ENCODE measurements at regions not wholly inside any gene's neighbourhood (a gene's known extent, or its start where the extent isn't known, plus 50 kb on each side); places are given as distances from the start of the nearest gene placed in this dataset.
"Not testable (repeated sequence)": the region's sequence is repeated elsewhere in the genome, so short reads cannot be mapped to it uniquely, and the experiment has no call there.

DNA sequence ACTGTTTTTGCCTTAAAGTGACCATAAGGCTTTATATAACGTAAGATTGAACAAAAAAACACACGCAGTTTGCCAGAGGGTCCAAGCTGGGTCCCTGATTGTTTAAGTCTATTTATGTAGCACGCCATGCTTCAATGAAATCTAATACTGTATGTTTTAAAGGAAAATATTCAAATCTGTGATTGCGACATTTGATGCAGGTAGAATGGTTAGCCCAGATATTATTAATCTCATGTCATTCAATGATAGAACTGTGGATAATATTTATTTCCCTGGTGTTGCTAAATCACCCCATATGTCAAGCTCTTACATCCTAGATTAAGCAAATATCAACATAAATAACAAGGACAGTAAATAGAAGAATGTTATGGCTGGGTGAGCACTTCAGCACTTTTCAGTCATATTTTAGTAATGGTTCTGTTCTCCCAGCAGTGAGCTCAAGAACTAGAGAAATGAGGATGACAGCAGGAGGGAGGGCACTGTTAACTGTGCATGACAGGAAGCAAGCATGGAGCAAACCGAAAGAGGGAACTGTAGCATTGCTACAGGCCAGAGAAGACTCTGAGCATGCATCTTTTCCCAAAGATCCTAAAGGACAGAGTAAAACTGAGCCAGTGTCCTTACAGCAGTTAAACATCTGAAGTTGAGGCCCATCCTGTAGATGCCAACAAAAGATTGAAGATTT lies 465.7 kb upstream of the MGAT4C start:
- no peak for DNase-seq

DNA sequence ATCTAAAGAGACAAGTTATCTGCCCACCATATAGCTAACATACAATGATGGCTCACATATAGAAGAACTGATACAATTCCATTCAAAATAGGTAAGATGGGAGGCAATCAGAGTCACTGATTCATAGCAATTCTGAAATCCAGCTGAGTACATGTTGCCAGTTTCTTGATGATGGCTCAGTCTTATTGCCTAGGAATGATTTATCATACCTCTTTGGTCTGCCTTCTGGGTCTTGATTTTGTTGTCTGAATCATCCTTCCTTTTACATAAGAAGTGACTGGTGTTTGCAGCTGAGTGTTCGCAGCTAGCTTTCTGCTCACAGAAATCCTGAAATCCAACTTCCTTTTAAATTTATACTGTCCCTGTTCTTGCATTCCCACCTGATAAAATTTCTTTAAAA lies 463.2 kb upstream of the MGAT4C start:
- no peak for DNase-seq

DNA sequence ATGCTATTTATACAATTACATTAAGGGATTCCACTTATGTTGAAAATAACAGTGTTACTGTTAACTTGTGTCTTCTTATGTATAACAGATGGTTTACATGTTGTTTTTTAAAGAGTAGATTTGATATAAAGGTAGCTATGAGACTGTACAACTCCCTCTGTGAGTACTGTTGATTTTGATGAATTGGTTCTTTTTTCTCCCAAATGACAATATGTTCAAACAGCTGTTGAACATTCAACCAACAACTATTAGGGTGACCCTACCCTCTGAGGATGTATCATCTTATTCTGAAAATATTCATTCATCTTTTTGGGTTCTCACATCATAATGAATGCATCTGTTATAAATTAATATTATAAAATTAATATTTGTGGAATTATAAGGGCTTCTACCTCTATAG lies 456.9 kb upstream of the MGAT4C start:
- DNase-seq: no peak

DNA sequence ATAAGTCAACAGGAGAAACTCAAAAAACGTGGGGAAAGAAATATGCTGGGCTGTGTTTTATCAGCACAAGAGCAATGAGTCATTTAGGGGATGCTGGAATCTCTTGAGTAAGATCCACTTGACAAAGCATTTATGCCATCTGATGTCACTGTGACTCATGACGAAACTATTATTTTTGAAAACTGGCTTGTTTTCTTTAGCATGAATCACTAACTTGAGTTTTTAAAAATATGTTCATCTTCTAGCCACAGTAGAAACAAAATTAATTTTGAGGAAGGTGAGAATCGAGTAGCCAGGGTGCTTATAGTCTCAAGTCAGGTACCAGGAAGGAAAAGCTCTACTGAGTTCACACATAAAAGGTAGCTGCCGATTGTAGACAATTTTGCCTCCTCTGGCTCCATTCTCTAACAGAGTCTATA lies 456.2 kb upstream of the MGAT4C start:
- DNase-seq: peak; percentile 60

DNA sequence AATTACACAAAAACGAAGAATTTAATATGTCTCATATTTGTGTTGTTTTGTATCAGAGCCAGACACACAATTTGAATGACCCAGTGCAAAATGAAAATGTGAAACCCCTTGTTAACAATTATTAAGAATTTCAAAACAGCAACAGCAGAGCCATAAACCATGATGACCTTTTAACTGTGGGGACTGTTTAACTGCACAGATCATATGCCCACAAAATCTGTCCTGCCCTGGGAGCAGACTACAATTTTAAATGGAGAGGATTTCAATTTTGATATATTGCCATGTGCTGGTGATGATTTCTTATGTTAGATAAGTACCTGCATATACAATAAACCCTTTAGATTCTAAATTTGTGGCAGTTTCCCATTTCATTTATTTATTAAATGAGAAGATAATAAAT lies 455.5 kb upstream of the MGAT4C start:
- no peak for DNase-seq

DNA sequence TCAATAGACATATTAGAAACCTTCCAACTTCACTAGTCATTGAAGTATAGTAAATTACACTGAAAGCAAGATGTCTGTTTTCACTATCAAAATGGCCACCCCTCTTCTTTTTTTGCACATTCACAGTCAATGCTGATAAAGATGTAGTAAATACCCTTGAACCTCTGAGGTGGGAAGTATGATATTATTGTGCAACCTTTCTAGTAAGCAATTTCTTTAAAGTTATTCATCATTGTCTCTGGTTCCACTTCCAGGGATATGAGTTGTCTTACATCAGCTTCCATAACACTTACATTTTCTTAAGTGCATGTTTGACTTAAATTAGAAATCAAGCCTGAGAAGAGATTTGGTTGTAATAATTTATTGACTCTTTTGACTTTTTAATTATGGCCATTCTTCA lies 453.9 kb upstream of the MGAT4C start:
- no peak for DNase-seq

DNA sequence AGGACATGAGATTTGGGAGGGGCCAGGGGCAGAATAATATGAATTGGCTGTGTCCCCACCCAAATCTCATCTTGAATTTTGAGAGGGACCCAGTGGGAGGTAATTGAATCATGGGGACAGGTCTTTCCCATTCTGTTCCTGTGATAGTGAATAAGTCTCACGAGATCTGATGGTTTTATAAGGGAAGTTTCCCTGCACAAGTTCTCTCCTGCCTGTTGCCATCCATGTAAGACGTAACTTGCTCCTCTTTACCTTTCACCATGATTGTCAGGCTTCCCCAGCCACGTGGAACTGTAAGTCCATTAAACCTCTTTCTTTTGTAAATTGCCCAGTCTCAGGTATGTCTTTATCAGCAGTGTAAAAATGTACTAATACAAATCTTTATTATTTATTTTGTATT lies 452.8 kb upstream of the MGAT4C start:
- not testable (repeated sequence) for DNase-seq

DNA sequence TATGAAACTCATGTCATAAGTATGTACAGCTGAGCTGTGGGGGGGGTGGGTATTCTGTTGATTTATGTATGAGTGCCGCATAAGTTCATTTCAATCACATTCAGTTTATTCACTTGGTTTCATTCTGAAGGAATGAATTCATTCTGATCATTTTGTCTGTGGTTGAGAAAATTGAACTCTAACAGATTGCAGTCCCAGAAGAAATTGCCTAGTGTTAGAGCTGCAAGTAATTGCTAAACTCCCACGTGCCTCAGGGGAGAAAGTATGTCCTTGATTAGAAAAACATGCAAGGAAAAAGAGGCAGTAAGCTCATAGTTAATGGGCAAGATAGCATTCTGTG lies 442.4 kb upstream of the MGAT4C start:
- no peak for DNase-seq

DNA sequence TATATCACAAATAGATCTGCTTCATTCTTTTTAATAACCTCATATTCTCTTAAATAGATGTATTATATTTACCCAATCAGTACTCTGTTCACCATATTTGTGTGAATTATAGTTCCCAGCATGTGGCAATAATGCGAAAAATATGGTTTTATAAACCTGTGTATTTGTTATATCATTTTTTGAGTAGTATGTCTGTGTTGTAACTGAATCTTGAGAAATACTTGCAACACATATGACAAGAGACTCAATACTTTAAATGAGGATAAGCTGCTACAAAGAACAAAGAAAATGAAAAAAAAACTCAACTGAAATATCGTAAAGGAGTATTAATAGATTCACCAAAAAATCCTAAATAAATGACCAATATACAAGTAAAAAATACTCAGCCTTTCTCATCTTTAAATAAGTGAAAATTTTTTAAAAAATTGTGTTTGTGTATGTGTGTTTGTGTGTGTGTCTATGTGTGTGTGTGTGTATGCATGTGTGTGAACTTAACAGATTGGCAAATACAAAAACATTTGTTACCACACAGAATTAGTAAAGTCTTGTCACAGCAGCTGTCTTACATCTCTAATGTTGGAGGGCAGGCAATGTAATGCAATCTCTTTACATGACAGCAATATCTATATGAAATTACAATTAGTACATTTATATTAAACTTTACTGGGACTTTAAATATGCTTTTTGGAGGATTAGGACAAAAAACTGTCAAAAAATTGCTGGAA lies 441.9 kb upstream of the MGAT4C start:
- DNase-seq: no peak

DNA sequence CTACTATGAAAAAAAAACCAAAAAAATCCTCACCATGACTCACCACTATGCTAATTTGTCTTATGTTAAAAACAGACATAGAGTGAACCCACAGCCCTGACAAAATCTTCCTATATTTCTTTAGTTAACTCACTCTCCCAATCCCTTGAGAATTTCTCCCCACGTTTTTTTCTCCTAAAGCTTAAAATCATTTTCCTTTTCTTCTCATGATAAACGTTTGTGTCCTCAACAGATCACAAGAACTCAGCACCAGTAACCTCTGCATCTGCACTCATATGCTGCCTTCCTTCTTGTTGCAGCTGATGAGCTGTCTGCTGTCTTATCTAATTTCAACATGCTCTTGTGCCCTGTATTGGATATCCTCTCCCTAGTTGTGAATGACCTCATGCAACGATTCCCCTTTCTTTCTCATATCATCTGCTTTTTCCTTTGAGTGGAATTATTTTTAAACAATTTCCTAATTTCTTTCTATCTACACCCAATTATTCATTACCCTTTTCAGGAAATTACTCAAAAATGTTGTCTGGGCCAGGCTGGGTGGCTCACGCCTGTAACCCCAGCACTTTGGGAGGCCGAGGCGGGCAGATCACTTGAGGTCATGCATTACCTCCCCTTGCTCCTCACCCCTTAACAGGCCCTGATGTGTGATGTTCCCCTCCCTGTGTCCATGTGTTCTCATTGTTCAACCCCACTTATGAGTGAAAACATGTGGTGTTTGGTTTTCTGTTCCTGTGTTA lies 427.5 kb upstream of the MGAT4C start:
- no peak for DNase-seq

DNA sequence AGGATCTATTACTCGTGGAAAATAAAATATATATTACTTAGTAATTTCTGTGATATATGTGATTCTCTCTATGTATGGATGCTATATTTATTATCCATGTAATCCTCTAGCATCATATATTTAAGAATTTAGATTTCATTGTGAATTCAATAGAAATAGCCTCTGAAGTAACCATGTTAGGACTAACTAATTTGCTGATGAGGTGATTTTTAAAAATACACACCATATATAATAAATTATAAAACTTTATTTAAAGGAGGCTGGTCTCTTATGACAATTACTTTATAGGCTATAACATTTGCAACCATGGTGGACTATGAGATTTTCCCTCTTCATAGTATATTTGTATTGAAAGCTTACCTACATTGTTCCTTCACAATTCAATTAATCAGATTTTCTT lies 424.9 kb upstream of the MGAT4C start:
- DNase-seq: no peak

DNA sequence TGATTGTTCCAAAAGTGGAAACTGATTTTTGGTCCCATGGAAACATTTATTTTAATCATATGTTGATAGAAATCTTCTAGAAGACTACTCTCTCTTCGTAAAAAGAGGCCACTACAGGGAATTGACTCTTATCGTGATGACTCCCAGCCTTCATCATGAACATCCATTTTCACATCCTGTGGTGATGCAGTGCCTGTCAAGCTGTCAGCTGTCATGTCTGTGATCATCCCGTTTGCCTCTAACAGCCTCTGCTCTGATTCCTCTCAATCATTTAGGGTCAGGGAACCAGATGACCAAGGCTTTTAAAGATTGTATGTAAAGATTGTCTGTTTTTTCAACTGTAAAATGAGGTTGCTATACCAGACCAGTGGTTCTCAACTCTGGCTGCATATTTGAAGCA lies 419.0 kb upstream of the MGAT4C start:
- no peak for DNase-seq

DNA sequence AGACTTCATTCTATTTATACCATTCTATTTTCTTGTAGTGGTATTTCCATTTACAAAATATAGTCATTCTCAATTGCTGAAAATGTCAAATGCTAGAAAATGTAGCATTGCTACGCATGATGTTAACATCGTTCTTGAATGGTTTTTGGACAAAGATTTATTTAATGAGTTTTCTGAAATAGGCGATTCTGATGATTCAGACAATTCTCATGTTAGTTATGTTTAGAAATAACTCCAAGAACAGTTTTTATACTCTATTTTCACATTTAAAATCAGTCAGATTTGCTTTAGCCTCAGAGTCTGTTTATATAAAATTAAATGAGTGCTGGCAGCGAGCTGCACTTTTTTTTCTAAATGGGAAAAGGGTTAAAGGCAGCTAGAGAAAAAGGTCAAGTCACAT lies 414.8 kb upstream of the MGAT4C start:
- no peak for DNase-seq

DNA sequence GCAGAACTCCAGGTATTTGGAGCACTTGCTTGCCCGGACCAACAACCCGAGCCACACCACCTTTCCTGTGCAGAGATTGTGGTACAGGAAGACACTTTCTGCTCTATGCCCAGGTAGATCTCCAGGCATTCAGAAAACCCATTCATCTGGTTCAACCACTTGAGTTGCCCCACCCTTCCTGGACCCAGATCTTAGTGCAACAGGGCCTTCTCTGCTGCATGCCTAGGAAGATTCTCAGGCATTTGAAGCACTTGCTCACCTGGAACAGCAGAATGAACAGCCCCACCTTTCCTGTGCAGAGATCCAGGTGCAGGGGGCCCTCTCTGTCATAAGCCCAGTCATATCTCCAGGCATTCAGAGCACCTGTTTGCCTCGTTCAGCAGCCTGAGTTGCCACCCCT lies 412.8 kb upstream of the MGAT4C start:
- no peak for DNase-seq

DNA sequence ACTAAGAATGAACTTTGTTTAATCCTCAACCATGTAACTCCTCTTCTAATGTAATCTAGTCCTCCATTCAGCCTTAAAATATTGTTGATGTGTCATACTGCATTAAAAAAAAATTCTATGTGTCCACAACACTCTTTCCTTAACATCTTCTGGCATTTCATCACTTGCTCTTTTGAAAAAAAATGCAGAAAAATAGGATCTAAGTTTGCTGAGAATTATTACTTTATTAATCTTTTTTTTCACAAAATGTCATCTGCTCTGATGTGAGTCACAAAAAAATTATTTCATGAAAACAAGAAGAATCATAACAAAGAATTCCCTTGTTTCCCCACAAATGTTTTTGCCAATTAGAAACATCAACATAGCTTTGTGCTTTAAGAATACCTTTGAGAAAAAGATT lies 410.1 kb upstream of the MGAT4C start:
- no peak for DNase-seq

DNA sequence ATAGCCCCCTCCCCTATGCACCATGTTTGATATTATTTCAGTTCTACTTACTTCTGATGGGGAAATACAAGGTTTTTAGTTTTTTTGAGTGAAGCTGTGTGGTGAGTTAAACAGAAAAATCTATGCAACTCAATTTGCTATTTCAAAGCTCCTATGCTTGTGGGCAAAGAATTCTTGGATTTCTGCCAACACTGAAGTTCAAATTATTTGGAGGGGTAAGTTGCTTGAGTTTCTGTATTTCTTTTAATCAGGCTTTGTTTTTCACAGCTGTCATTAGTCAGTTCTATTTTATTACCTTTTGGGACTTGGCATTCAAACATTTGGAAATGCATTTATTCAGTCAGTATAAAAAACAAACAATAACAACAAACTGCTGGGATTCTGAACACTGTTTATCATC lies 407.5 kb upstream of the MGAT4C start:
- no peak for DNase-seq

DNA sequence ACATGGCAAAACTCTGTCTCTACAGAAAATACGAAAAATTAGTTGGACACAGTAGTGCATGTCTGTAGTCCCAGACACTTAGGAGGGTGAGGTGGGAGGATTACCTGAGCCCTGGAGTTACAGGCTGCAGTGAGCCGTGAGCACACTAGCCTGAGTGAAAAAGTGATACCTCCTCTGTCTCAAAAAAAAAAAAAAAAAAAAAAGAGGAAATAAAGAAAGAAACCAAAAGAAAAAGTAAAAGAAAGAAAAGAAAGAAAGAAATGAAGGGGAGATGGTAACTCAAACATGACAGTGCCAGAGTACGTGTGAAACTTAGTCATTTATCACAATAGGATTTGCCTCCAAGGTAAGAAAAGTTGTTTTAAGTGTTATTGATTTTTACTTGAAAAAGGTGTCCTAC lies 407.0 kb upstream of the MGAT4C start:
- DNase-seq: peak; percentile 4

DNA sequence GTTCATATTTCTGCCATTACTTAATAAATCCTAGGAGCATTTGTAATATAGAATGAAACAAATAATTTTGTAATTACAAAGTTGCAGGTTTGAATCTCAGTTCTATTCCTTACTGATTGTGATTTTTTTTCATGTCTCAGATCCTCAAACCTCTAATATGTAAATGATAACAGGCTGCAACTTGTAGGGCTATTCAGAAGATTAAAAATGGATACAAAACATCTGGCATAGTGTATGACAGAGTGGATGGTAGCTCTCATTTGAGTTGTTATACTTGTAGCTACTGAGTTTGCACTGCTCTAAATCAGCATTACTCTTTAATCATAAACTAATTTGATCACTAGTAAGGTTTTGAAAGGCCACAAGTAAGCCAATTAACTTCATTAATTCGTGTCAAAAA lies 406.3 kb upstream of the MGAT4C start:
- no peak for DNase-seq

DNA sequence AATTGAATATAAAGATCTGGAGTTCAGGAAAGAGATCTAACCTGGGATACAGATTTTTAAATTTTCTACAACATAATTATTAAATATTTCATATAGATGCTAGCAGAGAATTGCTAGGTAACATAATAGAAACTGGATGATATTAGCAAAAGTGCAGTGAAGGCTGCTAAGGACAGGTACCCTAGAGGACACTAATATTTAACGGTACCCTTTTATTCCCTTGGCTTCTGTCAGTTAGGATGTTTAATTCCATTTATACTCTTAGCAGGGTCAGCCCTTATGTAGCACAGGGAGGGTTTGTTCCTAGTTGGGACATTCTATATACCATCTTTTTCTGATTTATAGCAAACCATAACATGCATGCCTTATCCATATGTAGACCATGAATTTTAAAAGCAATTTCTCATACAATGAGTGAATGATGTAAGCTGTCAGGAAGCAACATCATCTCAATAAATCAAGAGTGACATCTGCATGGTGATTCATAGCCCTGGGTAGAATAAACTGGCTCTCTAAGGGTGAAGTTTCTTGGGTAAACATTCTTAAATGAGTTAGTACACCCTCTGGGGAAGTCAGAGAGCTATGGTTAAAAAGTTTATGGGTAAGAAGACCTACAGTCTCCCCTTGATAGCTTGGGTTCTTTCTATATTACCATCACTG lies 404.4 kb upstream of the MGAT4C start:
- peak; percentile 26 for DNase-seq

DNA sequence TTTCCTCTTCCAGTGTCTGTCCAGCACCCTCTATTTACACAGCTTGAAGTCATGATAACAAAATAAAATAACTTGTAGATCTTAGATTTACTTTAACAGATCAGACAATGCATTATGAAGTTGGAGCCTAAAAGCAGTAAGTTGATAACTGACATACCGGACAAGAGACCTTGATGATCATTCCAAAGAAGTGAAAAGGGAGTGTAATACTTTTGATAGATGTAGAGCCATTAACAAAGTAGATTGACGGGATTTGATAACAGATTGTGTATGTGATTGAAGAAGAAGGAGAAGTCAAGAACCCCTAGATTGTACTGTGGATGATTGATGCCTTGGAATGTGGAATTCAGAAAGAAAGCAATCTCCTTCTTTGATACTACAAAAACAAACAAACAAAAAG lies 403.8 kb upstream of the MGAT4C start:
- DNase-seq: no peak

DNA sequence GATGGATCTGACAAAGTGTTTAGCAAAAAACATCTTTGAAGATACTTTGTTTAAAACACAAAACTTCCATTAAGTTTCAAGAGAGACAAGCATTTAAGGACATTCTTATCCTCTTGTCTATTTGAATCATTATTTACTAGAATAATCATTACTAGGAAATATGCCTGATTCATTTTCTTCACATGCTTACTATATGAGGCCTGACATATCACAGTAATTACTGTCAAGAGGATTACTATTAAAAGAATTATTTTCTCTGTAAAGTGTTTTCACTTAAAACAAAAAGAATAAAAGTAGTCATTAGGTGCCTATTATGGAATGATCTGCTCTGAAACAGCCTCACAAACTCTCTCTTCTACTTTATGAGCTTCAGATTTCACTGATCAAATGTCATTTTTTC lies 402.1 kb upstream of the MGAT4C start:
- DNase-seq: no peak

DNA sequence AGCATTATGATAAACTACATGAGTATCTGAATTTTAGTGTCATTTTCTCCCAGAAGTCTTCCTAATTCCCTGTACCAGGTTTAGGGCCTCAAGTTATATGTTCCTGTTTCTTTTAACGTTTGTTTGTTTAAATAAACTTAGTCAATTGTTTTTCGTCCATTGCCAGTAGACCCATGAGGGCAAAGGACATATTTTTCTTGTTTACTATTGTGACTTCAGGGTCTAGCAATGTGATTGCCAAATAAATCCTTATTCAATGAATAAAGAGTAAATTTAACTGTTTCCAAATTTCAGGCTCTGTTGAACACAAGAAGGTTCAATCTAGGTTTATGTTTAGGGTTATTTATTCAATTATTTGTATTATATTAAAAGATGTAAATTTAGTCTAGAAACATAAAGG lies 391.6 kb upstream of the MGAT4C start:
- no peak for DNase-seq

DNA sequence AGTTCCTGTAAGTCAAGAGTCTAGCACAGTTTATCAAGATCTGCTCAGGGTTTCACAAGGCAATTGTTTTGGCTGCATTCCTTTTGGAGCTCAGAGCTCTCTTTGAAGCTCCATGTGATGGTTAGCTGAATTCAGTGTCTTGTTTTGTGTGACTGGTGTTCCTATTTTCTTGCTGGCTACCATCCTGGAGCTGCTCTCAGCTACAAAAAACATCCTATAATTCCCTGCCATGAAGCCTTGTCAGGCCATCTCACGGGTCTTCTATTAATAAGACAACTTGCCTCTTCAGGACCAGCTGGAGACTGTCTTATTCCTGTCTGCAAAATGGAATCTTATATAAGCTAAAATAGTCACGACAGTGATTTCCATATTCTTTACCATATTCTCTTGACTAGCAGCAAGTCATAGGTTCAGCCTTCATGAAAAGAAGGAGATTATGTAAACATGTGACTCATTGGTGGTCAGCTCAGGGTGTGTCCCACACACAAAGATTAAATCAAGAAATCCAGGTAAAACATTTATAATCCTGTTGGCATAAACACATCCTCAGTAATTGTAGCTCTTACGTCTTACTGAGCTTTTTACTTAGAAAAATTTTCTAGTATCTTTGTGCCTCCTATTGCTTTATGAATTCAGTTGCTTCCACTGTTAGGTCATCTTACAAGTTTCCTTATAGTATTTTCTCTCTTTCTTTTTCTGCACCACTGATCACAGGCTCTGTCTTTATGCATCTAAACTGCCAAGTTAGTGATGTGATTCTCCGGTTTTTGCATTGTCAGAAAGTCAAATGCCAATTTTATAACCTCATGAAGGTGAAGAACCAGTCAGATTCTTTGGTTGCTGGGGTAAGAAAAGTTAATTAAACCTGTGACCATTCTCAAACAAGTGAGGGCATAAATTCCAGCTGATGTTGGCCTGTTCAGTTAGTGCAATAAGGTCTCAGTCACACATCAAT lies 378.5 kb upstream of the MGAT4C start:
- no peak for DNase-seq
